ENCODE measurements at regions not wholly inside any gene's neighbourhood (a gene's known extent, or its start where the extent isn't known, plus 50 kb on each side); places are given as distances from the start of the nearest gene placed in this dataset.

DNA sequence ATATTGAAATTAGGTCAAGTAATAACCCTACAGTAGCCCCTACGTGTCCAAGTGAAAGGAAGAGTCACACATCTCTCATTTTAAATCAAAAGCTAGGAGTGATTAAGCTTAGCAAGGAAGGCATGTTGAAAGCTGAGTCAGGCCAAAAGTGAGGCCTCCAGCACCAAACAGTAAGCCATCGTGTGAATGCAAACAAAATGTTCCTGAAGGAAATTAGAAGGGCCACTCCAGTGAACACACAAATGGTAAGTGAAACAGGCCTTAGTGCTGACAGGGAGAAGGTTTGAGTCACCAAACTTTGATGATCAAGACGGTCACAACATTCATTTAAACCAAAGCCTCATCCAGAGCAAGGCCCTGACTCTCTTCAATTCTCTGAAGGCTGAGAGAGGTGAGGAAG, 127.2 kb downstream of the SHANK2 start:
- TF ChIP-seq, protein P1, sequence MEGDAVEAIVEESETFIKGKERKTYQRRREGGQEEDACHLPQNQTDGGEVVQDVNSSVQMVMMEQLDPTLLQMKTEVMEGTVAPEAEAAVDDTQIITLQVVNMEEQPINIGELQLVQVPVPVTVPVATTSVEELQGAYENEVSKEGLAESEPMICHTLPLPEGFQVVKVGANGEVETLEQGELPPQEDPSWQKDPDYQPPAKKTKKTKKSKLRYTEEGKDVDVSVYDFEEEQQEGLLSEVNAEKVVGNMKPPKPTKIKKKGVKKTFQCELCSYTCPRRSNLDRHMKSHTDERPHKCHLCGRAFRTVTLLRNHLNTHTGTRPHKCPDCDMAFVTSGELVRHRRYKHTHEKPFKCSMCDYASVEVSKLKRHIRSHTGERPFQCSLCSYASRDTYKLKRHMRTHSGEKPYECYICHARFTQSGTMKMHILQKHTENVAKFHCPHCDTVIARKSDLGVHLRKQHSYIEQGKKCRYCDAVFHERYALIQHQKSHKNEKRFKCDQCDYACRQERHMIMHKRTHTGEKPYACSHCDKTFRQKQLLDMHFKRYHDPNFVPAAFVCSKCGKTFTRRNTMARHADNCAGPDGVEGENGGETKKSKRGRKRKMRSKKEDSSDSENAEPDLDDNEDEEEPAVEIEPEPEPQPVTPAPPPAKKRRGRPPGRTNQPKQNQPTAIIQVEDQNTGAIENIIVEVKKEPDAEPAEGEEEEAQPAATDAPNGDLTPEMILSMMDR (IDR thresholded peaks at IDR 0.05; ENCODE audit: low read depth, low read length, poor library complexity, severe bottlenecking): no peak
- no peak for TF ChIP-seq EZH2phosphoT487 (IDR thresholded peaks at IDR 0.05; ENCODE audit: borderline replicate concordance, low read length)

Measured in DOHH2 (cell line).